Keratinocyte (primary cell): ENCODE measurements at regions not wholly inside any gene's neighbourhood (a gene's known extent, or its start where the extent isn't known, plus 50 kb on each side); places are given as distances from the start of the nearest gene placed in this dataset.

ENCODE experiments used
- DNase-seq: peaks from one replicate; pipeline ENCODE4 v3.0.0-alpha.2; 2011; ENCODE audit warnings: low read depth, missing footprints, low spot score
- FAIRE-seq: peaks from 2 replicates; lab custom pipeline; 2011; peaks lifted over from hg19 to GRCh38; lab: Jason Lieb, UNC
- H2AFZ ChIP-seq: 2 replicates; pipeline ENCODE4 v1.6.0; 2012; ENCODE audit warnings: low read length, control low read depth, inconsistent platforms; ENCODE audit not compliant: control insufficient read depth
- H3K27ac ChIP-seq: 2 replicates; pipeline ENCODE4 v1.5.1; 2011; ENCODE audit warnings: low read length; ENCODE audit not compliant: control insufficient read depth, insufficient read depth
- H3K27me3 ChIP-seq: 3 replicates; pipeline ENCODE4 v1.6.0; 2011; ENCODE audit warnings: low read length; ENCODE audit not compliant: control insufficient read depth, insufficient read depth; ENCODE audit errors: extremely low read depth
- H3K36me3 ChIP-seq, 2 experiments: 2 replicates in 1 of 2; 3 replicates in 1 of 2; pipeline ENCODE4 v1.5.1; 2011; ENCODE audit warnings: low read length in 2 of 2, mild to moderate bottlenecking in 1 of 2; ENCODE audit not compliant: control insufficient read depth in 2 of 2, insufficient read depth in 2 of 2; ENCODE audit errors: extremely low read depth in 1 of 2
- H3K4me1 ChIP-seq: 3 replicates; pipeline ENCODE4 v1.5.1; 2011; ENCODE audit warnings: low read length; ENCODE audit not compliant: control insufficient read depth, insufficient read depth; ENCODE audit errors: extremely low read depth
- H3K4me2 ChIP-seq: 3 replicates; pipeline ENCODE4 v1.6.0; 2011; ENCODE audit warnings: low read depth, low read length; ENCODE audit not compliant: control insufficient read depth, insufficient read depth; ENCODE audit errors: extremely low read depth
- H3K4me3 ChIP-seq, 3 experiments: fragments of 200-600 bp in 1 of 3; sonication (generic) in 1 of 3; 2 replicates in 2 of 3; 3 replicates in 1 of 3; pipeline ENCODE4 v1.5.1; 2011 to 2016; ENCODE audit warnings: low read length in 3 of 3, mild to moderate bottlenecking in 3 of 3, control low read depth in 2 of 3, inconsistent platforms in 1 of 3, low read depth in 1 of 3, mixed read lengths in 1 of 3, mixed run types in 1 of 3, moderate library complexity in 1 of 3; ENCODE audit not compliant: control insufficient read depth in 2 of 3, insufficient read depth in 2 of 3; ENCODE audit errors: extremely low read depth in 1 of 3
- H3K79me2 ChIP-seq: 2 replicates; pipeline ENCODE4 v1.6.0; 2012; ENCODE audit warnings: low read length; ENCODE audit not compliant: control insufficient read depth, insufficient read depth
- H3K9ac ChIP-seq: 3 replicates; pipeline ENCODE4 v1.6.0; 2011; ENCODE audit warnings: low read length; ENCODE audit not compliant: control insufficient read depth, insufficient read depth; ENCODE audit errors: extremely low read depth
- H3K9me1 ChIP-seq: 3 replicates; pipeline ENCODE4 v1.6.0; 2011; ENCODE audit warnings: low read length; ENCODE audit not compliant: control insufficient read depth, insufficient read depth; ENCODE audit errors: extremely low read depth
- H3K9me3 ChIP-seq: 2 replicates; pipeline ENCODE4 v1.5.1; 2012; ENCODE audit warnings: low read depth, low read length; ENCODE audit not compliant: control insufficient read depth
- H4K20me1 ChIP-seq: 3 replicates; pipeline ENCODE4 v1.6.0; 2011; ENCODE audit warnings: low read length; ENCODE audit not compliant: control insufficient read depth, insufficient read depth; ENCODE audit errors: extremely low read depth
- EZH2 ChIP-seq: IDR thresholded peaks from one replicate; pipeline ENCODE4 v1.6.1; 2012; ENCODE audit warnings: inconsistent platforms, mild to moderate bottlenecking, low read length, moderate library complexity
- dilution Hi-C: fragments of 300-500 bp; cut with MboI; formaldehyde crosslinking; loops from one replicate; pipeline ENCODE4 v1.7.0; 2020; ENCODE audit warnings: low sequenced_read_pairs; ENCODE audit not compliant: extremely low pct_ligation_motif_present
- TF ChIP-seq, protein P1 (sequence below), 3 experiments: IDR thresholded peaks in 1 of 3; conservative IDR thresholded peaks in 1 of 3; optimal IDR thresholded peaks in 1 of 3; 2 replicates in 2 of 3; 3 replicates in 1 of 3; pipeline versions ENCODE3 to v1.5.1; 2011; ENCODE audit warnings: low read length in 3 of 3, mild to moderate bottlenecking in 3 of 3, moderate library complexity in 2 of 3, control low read depth in 1 of 3, inconsistent platforms in 1 of 3; ENCODE audit not compliant: insufficient read depth in 2 of 3; ENCODE audit errors: extremely low read depth in 1 of 3

DNA sequence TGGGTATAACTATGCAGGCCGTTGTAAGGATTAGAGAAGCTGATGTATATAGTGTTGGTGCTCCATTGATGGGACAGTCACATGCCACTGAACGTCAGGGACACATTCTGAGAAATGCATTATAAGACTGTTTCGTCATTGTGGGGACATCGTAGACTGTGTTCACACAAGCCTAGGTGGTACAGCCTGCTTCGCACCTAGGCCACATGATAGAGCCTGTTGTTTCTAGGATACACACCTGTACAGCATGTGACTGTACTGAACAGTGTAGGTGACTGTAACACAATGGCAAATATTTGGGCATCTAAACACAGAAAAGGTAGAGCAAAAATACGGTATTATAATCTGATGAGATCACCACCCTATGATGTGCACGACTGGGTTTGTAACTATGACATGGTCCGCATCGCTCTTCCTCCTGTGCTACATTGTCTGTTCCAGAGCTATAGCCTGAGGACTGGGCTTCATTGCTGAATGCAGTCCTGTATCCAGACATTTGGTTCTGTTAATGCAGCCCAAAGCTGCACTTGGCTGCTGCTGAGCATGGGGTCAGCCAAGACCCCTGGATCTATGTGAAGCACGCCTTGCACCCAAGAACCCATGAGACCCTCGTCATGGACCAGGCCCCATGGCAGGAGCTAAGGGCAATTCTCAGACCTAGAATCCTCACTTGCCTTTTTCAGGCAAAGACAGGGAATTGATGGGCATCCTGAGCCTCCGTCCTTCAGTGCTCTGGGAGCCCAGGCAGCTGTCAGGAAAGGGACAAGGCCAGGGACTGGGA, 51.1 kb upstream of the THY1 start:
- FAIRE-seq (no peak), DNase-seq (no peak)
- TF ChIP-seq, protein P1, sequence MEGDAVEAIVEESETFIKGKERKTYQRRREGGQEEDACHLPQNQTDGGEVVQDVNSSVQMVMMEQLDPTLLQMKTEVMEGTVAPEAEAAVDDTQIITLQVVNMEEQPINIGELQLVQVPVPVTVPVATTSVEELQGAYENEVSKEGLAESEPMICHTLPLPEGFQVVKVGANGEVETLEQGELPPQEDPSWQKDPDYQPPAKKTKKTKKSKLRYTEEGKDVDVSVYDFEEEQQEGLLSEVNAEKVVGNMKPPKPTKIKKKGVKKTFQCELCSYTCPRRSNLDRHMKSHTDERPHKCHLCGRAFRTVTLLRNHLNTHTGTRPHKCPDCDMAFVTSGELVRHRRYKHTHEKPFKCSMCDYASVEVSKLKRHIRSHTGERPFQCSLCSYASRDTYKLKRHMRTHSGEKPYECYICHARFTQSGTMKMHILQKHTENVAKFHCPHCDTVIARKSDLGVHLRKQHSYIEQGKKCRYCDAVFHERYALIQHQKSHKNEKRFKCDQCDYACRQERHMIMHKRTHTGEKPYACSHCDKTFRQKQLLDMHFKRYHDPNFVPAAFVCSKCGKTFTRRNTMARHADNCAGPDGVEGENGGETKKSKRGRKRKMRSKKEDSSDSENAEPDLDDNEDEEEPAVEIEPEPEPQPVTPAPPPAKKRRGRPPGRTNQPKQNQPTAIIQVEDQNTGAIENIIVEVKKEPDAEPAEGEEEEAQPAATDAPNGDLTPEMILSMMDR (optimal IDR thresholded peaks at IDR 0.05 in 1 of 3, IDR thresholded peaks at IDR 0.05 in 1 of 3, conservative IDR thresholded peaks at IDR 0.05 in 1 of 3; ENCODE audit: extremely low read depth in 1 of 3, insufficient read depth in 2 of 3, low read length in 3 of 3): no peak
- no peak for TF ChIP-seq EZH2
- H3K4me1 ChIP-seq: peaks cover 11% of the 10 kb centered on the region
- no peak overlapping the region for H2AFZ ChIP-seq
- no peaks in the 10 kb centered on the region for H4K20me1 ChIP-seq
- H3K27me3 ChIP-seq: peaks cover 6% of the 10 kb centered on the region
- H3K27ac ChIP-seq: no peak overlapping the region
- no peaks in the 10 kb centered on the region for H3K9me1 ChIP-seq
- H3K9me3 ChIP-seq: no peaks in the 10 kb centered on the region
- no peak overlapping the region for H3K4me3 ChIP-seq
- H3K9ac ChIP-seq: no peak overlapping the region
- H3K36me3 ChIP-seq: no peaks in the 10 kb centered on the region
- no peak overlapping the region for H3K4me2 ChIP-seq
- no peaks in the 10 kb centered on the region for H3K79me2 ChIP-seq
- dilution Hi-C loops: no loop called here

DNA sequence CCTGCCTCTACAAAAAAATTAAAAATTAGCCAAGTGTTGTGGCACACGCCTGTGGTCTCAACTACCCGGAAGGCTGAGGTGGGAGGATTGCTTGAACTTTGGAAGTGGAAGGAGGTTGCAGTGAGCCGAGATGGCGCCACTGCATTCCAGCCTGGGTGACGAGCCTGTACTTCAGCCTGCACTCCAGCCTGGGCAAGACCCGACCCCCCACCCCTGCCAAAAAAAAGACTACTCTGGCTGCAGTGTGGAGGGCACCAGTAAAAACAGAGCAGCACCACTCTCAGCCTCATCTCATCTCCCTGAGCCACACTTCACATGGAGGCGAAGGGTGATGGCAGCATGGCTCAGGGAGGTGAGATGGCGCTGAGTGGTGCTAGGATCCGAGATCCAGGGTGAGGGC, 50.3 kb upstream of the THY1 start:
- no peaks in the 10 kb centered on the region for H3K79me2 ChIP-seq
- no peaks in the 10 kb centered on the region for H3K36me3 ChIP-seq
- no peak overlapping the region for H3K27ac ChIP-seq
- no peak overlapping the region for H3K9ac ChIP-seq
- DNase-seq: no peak
- FAIRE-seq: no peak
- H3K9me1 ChIP-seq: no peaks in the 10 kb centered on the region
- H3K4me3 ChIP-seq: no peak overlapping the region
- H3K4me1 ChIP-seq: peaks cover 11% of the 10 kb centered on the region
- TF ChIP-seq, protein P1 (optimal IDR thresholded peaks at IDR 0.05 in 1 of 3, IDR thresholded peaks at IDR 0.05 in 1 of 3, conservative IDR thresholded peaks at IDR 0.05 in 1 of 3; ENCODE audit: extremely low read depth in 1 of 3, insufficient read depth in 2 of 3, low read length in 3 of 3): no peak
- TF ChIP-seq EZH2: no peak
- peaks cover 6% of the 10 kb centered on the region for H3K27me3 ChIP-seq
- dilution Hi-C loops: no loop called here
- H3K9me3 ChIP-seq: no peaks in the 10 kb centered on the region
- H3K4me2 ChIP-seq: no peak overlapping the region
- H2AFZ ChIP-seq: no peak overlapping the region
- H4K20me1 ChIP-seq: no peaks in the 10 kb centered on the region
